DND-41 (cell line): ENCODE measurements at regions not wholly inside any gene's neighbourhood (a gene's known extent, or its start where the extent isn't known, plus 50 kb on each side); places are given as distances from the start of the nearest gene placed in this dataset.

Experiments
- CTCF ChIP-seq: IDR thresholded peaks from 2 replicates; pipeline ENCODE4 v1.5.1; 2012; ENCODE audit warnings: borderline replicate concordance, low read length, moderate library complexity, mild to moderate bottlenecking; ENCODE audit not compliant: poor library complexity, severe bottlenecking; ENCODE audit errors: extremely low read depth
- EZH2 ChIP-seq: IDR thresholded peaks from 3 replicates; pipeline ENCODE4 v1.6.1; 2012; ENCODE audit warnings: borderline replicate concordance, low read depth, mild to moderate bottlenecking, moderate library complexity, low read length, inconsistent platforms; ENCODE audit not compliant: severe bottlenecking

- TF ChIP-seq CTCF = no peak
- no peak for TF ChIP-seq EZH2
Measured at GRCh38 chr5:143677403-143677802, 134.6 kb upstream of the HMHB1 start.
